GM19240 (cell line): ENCODE measurements at regions not wholly inside any gene's neighbourhood (a gene's known extent, or its start where the extent isn't known, plus 50 kb on each side); places are given as distances from the start of the nearest gene placed in this dataset.
A peak's percentile ranks its signal among the peaks of the same experiment; 100 is the strongest.

ENCODE experiments used
- DNase-seq: peaks from one replicate; pipeline ENCODE4 v3.0.0; 2011; ENCODE audit warnings: low spot score; ENCODE audit not compliant: insufficient read length

DNA sequence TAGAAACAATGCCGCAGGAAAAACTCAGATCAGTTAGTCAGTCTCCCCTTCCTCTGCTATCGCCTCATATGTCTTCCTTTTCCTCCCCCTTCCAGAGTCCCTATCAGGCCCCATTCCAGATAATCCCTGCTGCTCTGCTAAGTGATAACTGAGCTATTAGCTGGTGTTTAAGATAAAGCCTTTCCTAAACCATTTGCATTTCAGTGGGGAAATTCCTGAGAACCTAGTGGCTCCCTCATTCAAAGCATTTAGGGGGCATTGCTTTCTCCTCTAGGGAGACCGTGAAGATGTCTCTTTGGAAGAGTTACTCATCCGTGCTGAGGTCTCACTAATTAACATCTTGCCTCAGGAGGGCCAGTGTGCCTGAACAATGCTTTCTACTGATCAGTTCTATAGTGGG, 401.6 kb downstream of the NPIPA7 start:
- DNase-seq: no peak

DNA sequence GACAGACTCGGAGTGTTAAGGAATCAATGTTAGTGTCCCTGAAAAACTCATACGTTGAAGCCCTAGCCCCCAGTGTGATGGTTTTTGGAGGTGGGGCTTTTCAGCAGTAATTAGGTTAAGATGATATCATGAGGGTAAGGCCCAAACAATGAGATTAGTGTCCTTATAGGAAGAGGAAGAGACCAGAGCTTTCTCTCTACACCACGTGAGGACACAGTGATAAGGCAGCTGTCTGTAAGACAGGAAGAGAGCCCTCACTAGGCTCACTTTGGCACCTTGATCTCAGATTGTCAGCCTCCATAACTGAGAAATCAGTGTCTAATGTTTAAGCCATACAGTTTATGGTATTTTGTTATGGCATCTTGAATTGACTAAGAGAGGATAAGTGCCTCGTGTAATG, 403.2 kb downstream of the NPIPA7 start:
- no peak for DNase-seq

DNA sequence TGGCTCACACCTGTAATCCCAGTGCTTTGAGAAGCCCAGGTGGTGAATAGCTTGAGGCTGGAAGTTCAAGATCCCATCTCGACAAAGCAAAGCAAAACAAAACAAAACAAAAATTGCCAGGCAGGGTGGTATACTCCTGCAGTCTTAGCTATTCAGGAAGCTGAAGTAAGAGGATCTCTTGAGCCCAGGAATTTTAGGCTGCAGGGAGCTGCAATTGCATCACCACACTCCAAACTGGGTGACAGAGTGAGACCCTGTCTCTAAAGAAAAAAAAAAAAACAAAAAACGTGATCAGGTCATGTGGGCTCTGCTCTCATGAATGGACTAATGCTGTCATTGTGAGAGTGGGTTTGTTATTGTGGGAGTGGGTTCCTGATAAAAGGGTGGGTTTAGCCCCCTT, 409.1 kb downstream of the NPIPA7 start:
- no peak for DNase-seq

DNA sequence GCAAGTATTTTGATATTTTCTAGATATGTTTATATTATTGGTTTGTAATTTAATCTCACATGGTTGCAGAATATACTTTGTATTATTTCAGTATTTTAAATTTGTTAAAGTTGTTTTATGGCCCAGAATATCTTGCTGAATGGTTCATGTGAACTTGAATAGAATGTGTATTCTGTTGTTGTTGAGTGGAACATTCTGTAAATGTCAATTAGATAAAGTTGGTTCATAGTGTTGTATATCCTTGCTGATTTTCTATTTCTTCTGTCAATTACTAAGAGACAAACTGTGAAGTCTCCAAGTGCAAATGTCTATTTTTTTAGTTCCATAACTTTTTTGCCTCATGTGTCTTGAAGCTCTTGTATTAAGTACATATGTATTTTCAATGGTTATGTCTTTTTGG, 411.7 kb downstream of the NPIPA7 start:
- no peak for DNase-seq

DNA sequence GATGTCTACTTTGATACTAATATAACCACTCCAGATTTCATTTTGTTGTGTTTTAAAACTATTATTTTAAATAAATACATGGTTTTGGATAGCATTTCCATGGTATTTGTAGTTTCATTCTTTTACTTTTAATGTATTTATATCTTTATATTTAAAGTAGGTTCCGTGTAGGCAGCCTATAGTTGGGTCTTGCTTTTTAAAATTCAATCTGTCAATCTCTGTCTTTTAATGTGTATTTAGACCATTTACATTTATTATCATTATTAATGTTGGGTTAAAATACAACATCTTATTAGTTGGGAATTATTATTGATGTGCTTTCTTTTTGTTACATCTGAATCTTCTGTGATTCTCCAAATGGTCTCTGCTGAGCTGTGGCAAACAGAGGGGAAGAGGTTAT, 412.1 kb downstream of the NPIPA7 start:
- no peak for DNase-seq

DNA sequence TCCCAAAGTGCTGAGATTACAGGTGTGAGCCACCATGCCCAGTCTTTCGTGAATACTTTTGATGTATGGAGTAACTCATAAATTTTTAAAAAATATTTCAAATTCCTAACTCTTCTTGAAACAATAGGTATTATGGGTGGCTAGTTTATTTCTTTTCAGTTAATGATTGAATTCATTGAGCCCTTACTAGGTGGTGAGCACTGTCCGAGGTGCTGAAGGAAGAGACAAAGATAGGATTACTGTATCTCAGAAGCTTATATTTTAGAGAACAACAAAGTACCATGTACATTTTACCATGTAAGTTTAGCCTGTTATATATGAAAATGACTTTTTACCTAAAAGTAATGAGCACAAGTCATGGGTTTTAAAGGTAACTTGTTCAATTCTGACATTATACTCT, 418.3 kb downstream of the NPIPA7 start:
- no peak for DNase-seq

DNA sequence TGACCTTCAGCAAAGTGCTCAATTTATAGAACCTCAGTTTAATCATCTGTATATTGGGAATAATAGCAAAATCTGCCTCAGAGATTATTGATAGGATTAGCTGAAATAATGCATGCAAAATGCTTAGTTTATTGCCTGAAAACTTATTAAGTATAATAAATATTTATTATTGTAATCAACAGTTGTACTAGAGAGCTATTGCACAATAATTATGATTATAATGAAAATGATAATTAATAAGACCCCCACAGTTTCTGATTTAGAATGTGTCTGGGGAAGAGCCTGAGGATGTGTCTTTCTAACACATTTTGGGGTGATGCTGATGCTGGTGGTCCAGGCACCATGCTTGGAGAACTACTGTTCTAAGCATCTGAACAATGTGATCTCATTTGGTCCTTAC, 419.6 kb downstream of the NPIPA7 start:
- no peak for DNase-seq

DNA sequence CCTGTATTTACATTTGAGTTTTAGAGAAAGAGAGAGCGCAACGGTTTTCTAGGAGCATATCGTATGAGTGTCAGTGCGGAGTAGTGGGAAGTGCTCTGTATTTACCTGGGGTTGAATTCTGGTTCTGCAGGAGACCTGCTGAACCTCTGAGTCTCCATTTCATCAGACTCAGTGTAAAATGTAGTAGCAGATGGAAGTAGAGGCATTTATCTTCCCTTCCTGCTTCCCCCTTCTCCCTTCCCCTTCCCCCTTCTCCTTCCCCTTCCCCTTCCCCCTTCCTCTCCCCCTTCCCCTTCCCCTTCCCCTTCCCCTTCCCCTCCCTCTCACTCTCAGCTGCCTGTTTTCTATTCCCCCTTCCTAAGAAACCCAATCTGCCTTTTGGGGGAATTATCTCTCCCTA, 426.9 kb downstream of the NPIPA7 start:
- no peak for DNase-seq

DNA sequence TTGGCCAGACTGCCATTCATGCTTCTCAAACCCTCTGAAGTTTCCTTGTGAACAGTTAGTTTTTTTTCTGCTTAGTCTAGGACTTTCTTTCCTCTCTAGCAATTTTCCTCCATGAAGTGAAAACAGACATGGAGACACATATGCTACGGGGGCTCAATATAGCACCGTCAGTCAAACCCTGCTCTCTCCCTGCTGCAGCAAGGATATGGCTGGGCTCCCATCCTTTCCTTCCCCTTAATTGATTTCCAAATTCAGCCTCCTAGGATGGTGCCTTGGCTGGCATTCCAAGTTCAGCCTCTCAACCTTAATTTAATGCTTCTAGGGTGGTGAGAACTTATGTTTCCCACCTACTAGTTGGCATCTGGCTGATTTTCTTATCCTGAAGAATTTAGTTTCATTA, 436.7 kb downstream of the NPIPA7 start:
- DNase-seq: no peak

DNA sequence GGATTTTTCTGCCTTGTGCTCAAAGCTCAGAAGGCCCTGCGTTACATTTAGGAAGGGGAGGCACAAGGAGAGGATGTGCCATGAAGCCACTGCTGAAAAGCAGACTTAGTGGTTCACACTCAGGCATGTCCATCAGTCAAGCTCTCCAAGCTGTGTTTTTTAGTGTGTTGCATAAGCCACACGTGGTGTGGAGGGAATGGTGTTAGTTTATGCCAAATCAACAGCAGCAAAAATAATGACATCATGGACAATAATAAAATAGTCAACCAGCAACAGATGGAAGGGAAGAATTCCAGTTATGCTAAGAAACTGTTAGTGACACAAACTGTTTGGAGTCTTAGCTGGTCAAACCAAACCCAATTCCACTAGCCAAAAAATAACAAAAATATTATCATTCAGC, 438.3 kb downstream of the NPIPA7 start:
- no peak for DNase-seq

DNA sequence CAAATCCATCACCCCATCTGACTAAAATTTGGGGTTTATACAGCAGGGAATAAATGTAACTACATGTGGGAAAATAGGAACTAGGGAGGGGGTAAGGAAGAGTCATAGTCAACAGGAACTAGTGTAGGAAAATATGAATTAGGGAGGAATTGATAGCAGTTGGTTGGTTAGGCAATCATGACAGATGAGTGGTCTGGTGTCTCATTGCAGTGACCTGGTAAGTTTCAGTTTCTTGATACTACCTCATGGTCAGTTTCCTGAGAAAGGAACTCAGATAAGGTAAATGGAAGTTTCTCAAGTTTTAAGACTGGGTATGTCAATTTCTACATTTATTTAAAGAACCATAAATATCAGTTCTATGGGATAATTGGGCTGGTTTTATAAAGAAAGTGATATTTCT, 442.3 kb downstream of the NPIPA7 start:
- DNase-seq: no peak

DNA sequence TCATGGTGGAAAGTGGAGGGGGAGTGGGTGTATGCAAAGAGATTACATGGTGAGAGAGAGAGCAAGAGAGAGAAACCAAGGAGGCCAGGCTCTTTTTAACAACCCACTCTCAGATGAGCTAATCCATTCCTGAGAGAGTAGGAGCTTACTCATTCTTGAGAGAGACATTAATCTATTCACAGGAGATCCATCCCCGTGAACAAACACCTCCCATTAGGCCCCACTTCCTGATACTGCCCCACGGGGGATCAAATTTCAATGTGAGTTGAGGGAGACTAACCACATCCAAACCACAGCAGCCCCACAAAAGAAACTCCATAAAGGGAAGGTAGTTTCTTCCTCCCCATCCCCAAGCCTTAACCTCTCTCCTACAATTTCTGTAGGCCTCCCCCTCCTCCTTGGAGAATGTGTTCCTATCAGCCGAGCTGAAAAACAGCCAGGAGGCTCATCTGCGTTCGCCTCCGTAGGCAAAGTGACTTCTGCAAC, 450.0 kb downstream of the NPIPA7 start:
- DNase-seq: no peak

DNA sequence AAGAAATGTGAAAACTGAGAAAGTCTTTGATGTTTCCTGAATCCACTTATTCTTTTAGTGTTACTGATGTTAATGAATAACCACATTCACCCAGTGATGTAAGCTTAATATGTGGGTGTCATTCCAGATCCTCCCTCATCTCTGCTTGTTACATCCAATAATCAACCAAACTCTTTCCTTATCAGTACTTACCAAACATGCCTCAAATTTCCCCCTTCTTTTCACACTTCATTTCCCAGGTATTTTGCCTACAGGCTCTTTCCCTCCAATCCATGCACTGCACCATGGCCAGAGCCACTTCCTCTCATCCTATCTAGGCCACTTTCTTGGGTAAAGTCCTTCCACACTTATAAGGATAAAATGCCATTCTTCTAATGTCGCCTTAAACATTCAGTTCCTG, 451.5 kb downstream of the NPIPA7 start:
- no peak for DNase-seq

DNA sequence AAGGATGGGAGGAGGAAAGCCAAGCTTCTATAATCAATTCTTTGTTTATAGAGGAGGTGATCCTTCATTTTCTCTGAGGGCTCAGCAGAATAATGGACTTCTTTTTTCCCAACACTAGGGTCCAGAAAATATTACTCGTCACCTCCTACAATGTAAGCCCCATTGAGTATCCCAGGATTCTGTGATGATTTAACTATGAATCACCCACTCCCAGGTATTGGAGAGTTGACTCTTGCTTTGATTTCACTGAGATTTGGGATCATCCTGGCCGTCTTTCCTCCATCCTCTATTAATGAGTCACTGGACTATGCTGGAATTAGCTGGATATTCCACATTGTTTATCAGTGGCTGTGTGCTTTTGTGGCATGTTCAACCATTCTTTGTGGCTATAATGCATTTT, 452.0 kb downstream of the NPIPA7 start:
- DNase-seq: no peak

DNA sequence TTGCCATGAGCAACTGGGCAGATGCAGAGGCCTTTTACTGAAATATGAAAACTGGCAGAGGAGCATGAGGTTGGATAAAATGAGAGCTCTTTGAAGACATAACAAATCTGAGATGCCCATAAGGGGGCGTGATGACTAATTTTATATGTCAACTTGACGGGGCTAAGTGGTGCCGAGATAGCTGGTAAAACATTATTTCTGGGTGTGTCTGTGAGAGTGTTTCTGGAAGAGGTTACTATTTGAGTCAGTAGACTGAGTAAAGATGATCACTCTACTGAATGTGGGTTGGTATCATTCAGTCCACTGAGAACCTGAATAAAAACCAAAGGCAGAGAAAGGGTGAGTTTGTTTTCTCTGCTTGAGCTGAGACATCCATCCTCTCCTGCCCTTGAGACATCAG, 454.2 kb downstream of the NPIPA7 start:
- DNase-seq: no peak

DNA sequence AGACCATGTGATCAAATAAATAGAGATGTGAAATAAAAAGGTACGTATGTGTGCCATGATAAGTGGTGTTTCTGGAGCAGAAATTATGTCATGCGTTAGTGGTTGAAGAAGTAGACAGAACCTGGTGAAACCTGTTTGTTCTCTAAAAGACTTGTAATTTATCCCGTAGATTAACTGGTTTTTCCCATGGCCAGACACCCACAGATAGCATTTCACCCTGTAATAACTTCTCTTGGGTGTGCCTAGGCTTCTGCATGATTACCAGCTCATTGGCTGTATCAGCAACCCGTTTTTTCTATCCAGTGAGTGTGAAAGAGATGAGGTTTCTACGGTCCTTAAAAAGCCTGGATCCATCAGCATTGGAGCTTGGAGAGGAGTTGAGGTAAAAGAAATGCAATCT, 471.3 kb downstream of the NPIPA7 start:
- no peak for DNase-seq

DNA sequence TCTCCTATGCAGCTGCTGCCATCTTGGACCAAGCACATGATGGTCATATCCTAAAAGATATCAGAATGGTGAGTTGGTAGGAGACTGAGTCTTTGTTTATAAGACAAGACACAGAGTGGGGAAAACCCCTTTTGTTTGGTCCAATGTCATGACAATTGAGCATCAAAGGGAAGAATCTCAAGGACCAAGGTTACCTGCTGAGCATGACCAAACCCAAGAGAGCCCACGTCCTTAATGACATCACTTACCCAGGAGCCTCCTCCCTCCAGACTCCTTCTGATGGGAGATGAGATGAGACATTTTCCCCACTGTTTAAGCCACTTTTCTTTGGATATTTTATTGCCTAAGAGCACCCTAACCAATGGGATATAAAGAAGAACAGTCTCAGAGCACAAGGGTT, 478.1 kb downstream of the NPIPA7 start:
- no peak for DNase-seq

DNA sequence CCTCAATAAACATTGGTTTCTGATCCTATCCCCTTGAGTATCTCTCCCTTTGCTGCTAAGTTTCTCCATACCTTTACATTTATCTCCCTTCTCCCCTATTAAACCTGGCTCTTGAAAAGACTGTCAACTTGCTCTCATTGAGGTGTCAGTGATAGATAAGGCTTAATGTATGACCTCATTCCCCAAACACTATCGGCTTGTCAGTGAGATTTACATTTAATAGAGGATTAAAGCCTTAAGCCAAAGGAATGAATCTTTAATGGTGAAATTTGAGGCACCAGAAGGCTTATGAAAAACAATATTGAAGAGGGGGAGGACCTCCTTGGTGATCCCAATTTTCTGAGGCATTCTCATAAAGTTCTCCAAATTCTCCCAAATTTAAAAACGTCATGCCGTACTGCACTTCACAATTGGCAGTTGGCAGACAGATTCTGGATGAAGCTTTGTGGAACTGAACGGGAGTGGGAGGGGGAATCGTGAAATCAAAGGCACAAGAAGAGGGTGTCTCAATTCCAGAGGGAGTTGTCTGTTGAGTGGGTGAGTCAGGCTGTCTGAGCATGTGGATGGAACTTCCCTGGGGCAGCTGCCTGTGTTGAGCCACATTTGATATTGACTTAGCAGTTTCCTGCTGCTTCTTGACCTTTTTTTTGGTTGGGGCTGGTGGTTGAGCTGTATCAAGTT, 478.8 kb downstream of the NPIPA7 start:
- DNase-seq: no peak

DNA sequence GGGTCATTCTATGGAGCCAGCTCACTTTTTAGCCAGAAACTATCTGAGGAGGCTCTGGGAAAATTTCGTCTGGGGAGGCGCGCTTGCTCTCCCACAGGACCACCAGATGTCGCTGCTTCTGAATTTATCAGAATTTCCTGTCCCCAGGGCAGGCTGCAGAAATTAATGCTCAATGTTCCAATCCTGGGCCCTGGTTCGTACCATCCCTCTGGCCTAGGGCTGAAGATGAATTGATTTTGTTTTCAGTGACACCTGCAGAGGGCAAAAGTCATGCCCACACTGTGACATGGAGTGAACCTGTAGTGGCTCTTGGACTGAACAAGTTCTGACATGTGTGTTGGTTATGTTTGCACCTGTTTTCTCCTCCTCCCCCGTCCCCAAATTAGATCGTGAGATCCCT, 482.6 kb downstream of the NPIPA7 start:
- peak; percentile 38 for DNase-seq

DNA sequence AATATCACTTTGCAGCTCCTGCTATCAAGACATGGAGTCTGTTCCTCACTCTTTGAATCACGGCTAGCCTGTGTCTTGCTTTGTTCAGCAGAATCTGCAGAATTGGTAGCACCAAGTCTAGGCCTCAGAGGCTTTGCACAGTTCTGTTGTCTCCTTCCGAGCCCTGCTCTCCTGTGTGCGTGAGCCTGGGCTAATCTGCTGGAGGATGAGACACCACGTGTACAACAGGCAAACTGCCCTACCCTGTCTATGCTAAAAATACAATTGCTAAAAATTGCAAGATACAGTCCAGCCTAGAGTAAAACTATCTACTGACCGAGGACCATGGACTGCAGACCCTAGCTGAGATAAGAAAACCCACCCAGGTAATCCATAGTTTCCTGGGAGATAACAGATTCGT, 484.7 kb downstream of the NPIPA7 start:
- DNase-seq: no peak

DNA sequence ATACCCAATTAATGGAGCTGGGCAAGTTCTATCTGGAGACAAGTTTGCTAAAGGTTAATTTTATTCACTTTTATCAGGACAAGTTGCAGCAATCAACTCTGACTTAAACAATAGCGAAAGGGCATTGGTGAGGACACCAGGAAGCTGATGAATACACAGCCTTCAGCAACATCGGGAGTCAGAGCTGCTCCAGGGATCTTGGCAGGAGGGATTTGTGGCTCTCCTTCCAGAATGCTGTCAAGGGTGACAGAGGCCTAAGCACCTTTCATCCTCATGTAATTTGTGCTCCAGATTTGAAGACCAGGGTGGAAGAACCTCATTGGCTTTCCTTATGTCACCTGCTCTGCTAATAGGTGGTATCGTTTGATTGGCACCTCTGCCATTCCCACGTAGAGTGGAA, 485.6 kb downstream of the NPIPA7 start:
- no peak for DNase-seq

DNA sequence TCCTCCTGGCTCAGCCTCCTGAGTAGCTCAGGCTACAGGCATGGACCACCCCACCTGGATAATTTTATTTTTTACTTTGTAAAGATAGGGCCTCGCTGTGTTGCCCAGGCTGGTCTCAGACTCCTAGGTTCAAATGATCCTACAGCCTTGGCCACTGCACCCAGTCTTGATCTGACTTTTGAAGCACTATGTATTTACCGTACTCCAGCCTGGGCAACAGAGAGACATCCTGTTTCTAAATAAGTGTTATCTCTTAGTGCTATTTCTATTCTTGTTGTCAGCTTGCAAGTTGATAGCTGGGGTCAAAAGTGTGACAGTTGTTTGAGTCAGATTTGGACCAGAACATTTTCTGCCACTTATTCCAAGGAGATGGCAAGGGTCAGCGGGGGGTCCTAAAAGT, 486.4 kb downstream of the NPIPA7 start:
- DNase-seq: no peak

DNA sequence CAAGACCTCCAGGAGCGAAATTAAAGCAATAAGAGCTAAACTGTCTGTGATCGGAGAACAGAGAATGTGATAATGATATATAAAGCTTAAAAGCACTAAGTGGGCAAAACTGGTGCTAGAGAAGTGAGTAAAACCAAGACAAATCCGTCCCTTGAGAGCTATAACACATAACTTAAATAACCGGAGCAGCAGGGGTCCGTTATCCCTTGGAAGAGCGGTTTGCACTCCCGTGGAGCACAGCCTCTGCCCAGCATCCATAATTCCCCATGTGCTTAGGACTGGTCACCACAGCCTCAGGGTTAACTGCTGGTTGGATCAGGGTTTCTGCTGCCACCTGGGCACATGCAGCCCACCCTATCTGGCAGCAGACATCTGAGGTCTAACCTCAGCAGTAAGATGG, 489.0 kb downstream of the NPIPA7 start:
- no peak for DNase-seq

DNA sequence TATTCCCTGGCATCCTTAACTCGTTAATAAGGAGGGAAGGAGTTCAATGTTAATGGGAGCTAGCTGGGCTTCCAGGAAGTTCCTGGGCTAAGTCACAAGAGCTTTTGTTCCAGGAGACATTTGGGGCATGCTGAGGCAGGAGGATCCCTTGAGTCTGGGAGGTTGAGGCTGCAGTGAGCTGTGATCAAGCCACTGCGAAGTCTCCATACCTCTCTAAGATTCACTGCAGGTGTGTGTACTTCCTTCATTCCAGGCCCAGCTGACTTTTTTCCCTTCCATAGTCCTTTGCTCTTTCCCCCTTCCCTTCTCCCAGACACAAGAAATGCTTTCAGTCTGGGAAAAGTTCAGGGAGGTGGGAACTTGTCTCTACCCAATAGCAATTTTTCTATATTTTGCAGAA, 489.8 kb downstream of the NPIPA7 start:
- DNase-seq: no peak
